HG03103 (cell line): ENCODE measurements at regions not wholly inside any gene's neighbourhood (a gene's known extent, or its start where the extent isn't known, plus 50 kb on each side); places are given as distances from the start of the nearest gene placed in this dataset.

ENCODE experiments used
- ATAC-seq: cut with Tn5 transposase; IDR thresholded peaks from one replicate; pipeline ENCODE4 v1.9.1; 2021; ENCODE audit warnings: low read depth; ENCODE audit not compliant: unreplicated experiment

DNA sequence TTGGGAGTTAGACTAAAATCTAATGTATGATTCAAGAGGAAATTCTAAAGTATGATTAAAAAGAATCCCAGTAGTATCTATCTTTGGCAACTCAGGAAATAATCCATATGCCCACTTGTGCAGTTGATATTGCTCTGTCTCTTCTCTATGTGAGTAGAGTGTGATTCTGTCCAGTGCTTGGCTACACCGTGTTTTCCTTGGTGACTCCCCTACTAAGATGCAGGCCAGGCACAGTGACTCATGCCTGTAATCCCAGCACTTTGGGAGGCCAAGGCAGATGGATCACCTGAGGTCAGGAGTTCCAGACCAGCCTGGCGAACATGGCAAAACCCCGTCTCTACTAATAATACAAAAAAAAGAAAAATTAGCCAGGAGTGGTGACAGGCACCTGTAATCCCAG lies 495.4 kb downstream of the MAT2B start:
- no peak for ATAC-seq

DNA sequence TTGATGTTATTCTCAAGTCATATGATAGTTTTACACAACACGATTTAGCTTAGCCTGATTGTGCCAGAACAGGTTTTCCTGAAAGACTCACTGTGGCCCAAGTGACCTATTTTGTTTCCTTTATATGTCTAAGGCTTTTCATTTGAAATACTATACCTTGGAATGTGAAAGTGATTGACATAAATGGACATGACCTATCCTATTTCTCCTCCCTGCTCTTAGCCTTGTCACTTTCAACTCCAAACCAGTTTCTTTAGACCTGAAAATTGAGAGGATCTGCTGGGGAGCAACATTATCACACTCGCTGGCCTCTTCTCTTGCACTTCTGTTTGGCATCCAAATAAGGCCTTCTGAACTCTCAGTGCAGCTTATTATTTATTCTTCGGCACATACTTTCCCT lies 496.8 kb downstream of the MAT2B start:
- no peak for ATAC-seq

DNA sequence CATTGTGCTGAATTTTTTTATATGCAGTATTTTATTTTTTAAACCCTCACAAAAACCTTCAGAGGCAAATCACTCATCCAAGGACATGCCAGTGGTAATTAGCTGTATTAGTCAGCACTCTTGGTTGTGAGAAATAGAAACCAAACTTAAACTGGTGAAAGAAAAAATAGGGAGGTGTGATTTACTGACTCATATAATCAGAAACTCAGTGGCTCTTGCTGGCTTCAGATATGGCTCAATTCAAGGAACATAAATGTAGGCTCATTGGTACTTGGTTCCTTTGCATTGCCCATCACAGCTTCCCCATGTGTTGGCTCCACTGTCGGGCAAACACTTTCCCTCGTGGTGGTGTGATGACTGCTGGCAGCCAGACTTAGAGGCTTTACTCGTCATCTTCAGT lies 497.2 kb downstream of the MAT2B start:
- ATAC-seq: peak; percentile 63

DNA sequence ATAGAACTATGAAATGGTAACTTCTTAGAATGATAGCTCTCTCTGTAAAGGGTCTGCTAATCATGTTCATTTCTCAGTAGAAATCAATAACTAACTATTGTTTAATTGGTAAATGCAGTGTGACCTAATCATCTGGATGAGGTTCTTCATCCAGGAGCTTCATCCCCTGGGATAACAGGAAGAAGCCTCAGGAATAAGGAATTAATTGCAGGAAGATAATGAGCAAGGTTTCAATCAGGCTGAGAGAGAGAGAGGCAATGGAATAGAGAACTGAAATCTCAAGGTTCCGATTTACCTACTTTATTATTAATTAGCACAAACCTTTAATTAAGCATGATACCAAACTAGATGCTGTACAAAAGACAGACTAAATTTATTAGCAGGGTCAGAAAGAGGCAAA lies 499.7 kb downstream of the MAT2B start:
- ATAC-seq: no peak

DNA sequence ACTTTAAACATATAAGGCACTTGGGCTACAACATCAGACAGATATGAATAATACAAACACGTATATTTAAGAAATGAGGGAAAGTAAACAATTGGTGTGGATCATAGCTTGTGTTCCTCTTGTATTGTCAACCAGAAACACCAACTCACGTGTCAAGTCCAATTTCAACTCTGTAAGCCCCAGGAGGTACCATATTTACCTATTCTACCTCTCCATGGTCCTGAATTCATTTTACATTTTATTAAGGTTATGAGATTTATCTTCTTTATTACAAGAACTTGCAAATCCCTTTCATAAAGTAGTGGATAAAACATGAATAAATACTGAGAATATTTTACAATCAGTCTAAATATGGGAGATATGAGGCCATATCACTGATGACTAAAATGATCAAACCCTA lies 501.6 kb downstream of the MAT2B start:
- no peak for ATAC-seq

DNA sequence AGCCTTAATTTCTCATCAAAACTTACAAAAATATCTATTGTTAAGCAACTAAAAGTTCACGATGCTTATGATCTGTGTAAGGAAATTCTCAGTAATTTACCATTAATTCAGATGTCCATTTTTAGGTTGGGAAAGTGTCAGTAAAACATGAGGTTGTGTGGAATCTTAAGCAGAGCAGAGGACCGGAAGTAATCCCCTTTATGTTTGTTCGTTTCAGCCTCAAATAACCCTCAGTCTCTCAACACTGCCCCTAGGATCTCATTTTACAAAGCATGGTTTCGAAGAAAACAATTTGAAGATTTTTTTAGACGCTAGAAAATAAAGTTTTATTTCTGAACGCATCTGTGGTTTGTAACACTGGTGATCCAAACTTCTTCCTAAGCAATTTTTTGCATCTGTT lies 504.2 kb downstream of the MAT2B start:
- ATAC-seq: no peak

DNA sequence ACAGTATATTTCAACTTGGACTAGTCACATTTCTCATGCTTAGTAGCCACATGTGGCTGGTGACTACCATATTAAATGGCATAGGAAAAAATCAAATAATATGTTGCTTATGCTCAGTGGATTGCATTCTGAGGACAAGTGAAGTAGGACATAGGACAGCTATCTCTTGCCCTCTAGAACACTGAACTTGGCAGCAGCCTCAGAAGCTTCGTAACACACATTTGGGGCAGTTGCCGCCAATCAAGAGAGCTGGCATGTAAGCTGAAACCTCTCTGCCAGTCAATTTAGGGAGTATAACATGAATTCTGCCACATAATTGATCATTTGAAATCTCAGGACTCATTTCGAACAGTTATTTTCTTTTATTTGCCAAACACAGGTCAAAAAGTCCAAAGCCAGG lies 505.5 kb downstream of the MAT2B start:
- no peak for ATAC-seq

DNA sequence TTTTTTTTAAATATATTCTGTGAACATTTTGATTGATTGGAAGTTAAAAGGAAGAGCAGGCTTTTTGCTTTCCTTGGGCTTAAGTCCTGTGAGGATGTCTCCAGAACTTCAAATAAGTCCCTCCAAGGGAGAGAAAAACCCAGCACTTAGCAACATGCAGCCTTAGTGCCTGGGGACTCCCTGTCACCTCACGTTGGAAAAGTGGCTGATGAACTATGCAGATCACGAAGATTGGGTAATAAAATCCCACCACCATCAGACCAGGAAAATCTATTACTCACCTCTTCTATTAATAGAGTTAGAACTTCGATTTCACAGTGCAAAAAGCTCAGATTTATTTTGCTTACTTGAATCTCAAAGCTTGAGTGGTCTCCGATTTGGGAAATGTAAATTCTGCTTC lies 507.0 kb downstream of the MAT2B start:
- ATAC-seq: no peak

DNA sequence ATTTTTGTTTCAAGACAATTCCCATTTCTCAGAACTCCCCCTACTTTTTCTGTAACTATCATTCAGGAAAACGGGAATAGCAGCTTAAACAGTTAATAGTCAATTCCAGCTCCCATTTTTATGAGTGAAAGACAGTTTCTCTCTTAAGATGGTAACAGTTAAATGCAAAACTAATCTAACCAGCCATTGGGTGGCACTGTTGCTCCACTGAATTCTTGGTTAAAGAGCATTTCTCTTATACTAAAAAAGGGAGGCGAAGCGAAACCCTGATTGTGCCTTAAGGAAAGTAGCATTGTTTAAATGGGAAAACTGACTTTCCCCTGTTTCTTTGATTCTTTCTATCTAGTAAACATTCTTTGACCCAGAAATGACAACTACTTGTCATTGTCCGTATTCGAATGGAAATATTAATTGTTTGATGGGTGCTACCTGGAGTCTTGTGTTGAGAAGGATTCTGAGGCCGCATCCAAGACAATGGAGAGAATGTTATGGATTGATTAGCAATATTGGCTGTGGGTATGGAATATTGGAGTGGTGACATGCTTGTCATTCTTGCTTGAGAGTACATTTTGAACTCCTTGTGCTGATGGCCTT lies 507.8 kb downstream of the MAT2B start:
- ATAC-seq: peak; percentile 92

DNA sequence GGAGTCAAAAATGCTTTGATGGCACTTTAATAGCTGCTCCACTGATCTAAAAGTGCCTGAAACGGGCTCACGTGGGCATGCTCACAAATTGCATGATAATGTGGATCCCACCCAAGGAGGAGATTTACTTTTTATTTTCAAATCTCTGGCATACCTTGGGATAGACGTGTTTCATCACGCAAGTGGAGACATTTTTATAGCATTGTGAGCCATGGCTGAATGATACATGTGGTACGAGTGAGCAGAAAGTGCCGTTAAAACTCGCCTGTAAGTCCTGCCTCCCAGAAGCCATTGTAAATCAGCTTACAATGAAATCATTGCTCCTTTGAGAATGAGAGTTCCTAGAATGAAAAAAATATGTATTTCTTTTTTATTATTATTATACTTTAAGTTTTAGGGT lies 514.7 kb downstream of the MAT2B start:
- no peak for ATAC-seq

DNA sequence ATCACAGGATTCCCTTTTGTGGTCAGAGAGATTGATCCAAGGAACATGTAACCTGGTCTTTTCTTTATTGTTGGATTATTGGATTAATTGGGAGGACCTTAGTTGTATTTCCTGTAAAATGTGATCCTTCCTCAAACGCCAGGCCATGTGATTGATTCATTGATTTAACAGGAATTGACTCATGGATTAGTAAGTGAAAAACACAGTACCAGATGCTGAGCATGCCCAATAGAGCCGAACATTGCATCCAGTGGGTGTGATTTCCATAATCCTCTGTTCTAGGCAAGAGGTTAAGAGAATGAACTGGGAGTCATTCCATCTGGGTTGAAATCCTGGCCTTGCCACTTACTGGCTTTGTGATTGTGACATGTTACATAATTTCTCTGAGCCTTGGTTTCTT lies 522.3 kb downstream of the MAT2B start:
- ATAC-seq: no peak

DNA sequence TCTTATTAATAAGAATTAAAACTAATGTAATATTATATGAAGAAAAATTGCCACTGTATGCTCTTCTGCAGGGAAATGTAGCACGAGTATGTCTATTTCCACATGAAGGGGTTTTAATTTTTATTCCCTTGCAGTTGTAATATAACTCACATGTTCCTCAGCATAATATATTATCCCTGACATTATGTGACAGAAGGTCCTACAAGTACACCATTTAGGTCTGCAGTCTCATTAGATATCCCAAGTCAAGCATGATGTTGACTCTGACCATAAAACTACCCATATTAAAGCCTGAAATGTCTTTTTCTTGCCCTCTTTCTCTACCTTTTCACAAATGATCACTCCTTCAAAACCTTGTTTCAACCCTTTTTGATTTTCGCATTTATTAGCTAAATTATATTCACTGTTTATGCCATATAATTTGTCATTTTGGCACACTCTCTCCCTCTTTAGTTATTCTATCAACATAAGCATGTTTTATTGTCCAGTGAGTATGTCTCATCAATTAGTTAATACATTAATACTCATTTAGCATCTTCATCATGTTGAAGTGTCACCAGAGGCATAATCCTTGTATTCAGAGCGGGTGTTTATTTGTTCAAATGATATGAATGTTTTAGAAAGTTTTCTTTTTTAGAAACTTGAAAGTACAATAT lies 532.8 kb downstream of the MAT2B start:
- no peak for ATAC-seq

DNA sequence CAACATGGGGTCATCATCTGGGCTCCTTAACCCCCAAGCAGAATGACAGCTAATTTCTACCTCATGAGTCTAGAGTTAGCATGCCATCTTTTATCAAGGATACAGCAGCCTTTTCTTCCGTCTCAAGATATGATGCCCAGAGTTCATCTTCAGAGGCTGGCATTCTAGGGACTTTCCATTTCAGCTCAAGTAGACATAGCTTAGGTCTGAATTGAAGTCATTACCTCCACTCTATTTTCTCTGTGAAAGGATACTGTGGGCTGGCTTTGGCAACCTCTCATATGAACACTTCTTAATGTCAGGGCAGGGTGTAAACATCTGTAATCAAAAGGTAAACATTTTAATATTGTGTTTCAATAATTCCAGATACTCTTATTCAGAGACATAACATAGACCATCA lies 535.7 kb downstream of the MAT2B start:
- ATAC-seq: no peak

DNA sequence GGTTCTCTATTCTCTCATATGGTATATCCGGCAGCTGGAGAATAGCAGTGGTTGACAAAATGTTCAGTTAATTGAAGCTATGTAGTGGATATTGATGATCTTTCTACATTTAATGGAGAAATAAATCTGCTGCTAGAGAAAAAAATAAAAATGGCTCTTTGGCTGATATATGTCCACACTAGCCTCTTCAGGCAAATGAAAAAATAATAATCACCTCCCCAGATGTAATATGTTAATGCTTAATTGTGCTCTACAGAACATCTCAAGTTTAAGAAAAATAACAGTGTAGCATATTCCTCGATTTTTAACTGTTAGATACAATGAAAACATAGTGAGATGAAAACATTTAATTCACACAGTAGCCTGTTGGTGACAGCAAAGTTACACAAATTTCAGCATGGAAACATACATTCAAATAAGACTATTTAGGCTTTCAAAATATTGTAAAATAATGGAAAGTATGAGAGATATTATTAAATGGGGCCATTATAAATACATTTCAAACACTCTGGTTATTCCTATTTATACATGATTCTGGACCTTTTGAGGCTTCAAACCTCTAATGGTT lies 543.0 kb downstream of the MAT2B start:
- no peak for ATAC-seq

DNA sequence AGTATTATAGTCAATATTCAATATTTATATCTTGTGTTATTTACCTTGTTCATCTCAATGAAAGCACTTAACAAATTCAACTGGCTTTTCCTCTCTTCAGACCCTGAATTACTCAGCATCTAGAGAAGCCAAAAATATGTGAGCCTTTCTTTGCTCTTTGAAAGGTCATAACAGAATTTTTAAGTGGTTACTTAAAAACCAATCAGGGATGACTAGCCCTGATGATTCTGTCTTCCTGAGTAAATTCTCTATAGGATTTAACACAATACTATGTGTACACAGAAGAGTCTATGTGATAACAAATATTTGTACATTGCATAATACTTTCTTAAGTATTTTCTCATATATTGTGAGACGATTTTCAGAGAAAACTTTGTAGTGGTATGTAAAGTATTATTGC lies 546.3 kb downstream of the MAT2B start:
- ATAC-seq: no peak

DNA sequence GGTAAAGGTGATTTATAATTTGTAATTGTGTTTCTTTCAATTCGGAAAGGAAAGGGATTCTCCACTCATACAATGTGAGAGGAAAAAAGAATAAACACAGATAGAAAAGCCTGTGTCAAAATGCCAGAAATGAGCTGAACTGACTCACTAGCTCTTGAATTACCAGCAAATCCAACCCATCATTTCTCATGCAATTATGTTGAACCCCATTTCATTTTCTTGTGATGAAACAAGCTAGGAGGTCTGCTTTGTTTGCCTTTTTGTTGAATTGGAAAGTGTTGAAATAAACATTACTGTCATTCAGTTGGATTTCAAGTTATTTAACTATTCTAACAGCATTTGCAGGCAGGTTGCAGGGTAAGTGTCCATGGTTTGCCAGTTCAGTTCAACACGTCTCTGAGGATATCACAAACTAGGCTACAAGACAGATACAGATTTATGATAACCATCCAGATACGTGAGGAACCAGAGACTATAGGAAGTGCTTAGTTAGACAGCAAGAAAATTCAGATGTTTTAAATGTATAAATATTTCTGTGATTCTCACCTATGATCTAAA lies 547.2 kb downstream of the MAT2B start:
- no peak for ATAC-seq

DNA sequence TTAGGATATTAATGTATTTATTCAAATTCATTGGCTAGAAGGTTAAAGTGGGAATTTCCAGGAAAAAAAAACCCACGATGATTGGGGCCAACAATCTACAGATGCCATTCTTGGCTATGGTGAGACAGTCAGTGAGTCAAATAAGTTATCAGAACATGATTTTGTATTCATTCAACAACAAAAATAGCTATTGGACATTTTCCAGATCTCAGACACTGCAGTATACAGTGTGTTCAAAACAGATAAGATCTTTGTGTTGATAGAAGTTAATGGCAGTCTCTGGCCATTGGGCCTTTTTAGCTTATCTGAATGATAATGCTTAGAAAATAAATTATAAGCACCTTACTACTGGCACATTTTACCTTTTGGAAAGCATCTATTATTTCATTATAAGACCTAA lies 547.7 kb downstream of the MAT2B start:
- no peak for ATAC-seq

DNA sequence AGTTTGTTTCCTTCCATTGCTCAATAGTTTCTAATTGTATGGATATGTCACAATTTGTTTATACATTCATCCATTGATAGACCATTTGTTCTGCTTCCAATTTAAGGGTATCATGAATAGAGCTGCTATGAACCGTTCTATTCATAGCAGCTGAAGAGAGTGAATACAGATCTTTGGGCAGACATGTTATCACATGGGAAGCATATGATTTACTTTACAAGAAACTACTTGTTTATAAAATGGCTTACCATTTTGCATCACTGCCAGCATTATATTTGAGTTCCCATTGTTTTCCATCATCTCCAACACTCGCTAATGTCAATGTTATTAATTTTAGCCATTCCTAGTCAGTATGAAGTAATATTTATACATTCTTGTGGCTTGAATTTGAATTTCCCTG lies 549.0 kb downstream of the MAT2B start:
- ATAC-seq: no peak

DNA sequence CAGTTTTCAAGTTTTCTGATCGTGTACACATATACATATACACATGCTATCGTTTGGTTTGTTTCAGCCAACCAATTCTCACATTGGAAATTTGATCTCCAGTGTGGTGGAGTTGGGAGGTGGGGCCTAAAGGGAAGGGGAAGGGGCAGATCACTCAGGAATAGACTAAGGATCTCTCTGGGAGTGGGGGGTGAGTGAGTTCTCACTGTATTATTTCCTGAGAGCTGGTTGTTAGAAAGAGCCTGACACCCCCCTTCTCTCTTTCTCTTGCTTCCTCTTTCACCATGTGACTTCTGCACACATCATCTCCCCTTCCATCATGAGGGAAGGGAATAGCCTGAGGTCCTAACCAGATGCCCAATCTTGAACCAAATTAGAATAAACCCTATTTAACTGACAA lies 551.7 kb downstream of the MAT2B start:
- no peak for ATAC-seq

DNA sequence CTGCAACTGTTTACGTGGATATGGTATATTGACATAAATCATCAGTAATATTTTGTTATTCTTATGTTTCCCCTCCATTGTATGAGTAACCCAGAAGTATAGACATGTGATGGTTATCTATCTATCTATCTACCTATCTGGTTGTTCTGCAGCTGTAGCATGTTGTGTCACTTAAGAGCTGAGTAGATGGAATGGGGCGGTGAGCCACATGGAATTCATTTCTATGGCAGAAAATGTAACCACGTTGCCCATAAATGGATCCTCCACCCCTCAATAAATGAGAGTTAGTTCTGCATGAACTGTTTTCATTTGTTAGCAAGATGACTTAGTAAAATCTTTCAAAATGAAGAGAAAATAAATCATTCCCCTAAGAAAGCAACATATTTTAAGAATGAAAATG lies 553.2 kb downstream of the MAT2B start:
- no peak for ATAC-seq

DNA sequence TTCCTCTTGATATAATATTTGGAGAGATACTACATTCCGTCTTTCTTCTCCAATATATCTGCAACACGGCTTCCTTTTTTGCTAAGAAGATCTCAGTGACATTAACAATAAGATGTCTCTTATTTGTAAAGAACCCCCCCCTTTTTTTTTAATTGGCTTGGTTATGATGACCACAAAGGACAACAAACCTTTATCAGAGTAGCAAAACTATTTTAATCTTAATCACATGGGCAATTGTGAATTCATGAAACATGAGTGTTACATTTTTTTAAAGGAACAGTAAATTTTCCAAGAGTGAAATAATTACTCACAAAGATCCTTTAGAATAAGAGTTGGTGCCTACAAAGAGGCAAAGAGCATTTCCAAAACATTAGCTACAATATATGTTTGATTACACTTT lies 554.1 kb downstream of the MAT2B start:
- ATAC-seq: no peak

DNA sequence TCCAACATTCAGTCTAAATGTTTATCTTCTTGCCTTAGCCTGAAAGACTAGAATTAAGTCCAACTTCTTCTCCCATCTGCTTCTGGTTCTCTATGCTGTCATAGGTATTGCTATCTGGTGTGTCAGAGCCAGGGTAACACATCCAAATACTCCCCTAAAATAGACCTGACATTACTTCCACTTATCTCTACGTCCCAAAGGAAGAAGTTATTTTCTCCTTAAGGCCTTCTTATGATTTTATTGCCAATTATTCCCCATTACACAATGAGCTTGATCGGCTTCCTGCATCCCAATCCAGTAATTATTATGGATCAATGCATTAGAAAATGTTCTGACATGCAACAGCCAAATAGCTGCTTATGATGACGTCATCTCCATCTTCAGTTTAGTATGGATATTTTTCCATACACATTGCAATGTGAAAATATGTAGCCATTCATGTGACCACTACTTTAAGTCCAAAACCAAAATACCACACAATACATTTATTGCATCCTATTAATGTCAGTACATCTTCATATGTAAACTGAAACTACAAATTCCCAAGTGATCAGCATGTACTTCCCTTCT lies 555.5 kb downstream of the MAT2B start:
- ATAC-seq: no peak
